ENCODE measurements at regions not wholly inside any gene's neighbourhood (a gene's known extent, or its start where the extent isn't known, plus 50 kb on each side); places are given as distances from the start of the nearest gene placed in this dataset.
"Not testable (repeated sequence)": the region's sequence is repeated elsewhere in the genome, so short reads cannot be mapped to it uniquely, and the experiment has no call there.

GRCh38 chr1:242670019-242670418 is 145.5 kb upstream of the PLD5 start:
- H3K4me1 Mint-ChIP-seq (ENCODE audit: low read depth, unreplicated experiment) = no peaks in the 10 kb centered on the region
- no peaks in the 10 kb centered on the region for H3K27me3 Mint-ChIP-seq (ENCODE audit: insufficient read depth, unreplicated experiment)
- H3K9me3 ChIP-seq = no peaks in the 10 kb centered on the region
- no peak overlapping the region for H3K4me3 ChIP-seq (ENCODE audit: low read depth, low read length)
- no TSS peak for BruUV-seq (replicated peaks)
- no peak overlapping the region for H3K27ac Mint-ChIP-seq (ENCODE audit: unreplicated experiment)
- no peak for DNase-seq
- H3K4me1 ChIP-seq = no peaks in the 10 kb centered on the region
- H3K9me3 Mint-ChIP-seq (ENCODE audit: unreplicated experiment) = no peaks in the 10 kb centered on the region
- POLR2A ChIA-PET = interaction anchor here (0.6 kb wide), 1 partner anchor 205 kb away, joined by 10 read pairs; no protein-coding TSS in a partner anchor
- CTCF ChIA-PET = no interaction called here
- no peaks in the 10 kb centered on the region for H3K36me3 ChIP-seq (ENCODE audit: control insufficient read depth, insufficient read depth, low read length)
- H3K36me3 Mint-ChIP-seq (ENCODE audit: insufficient read depth, unreplicated experiment) = no peaks in the 10 kb centered on the region
- TF ChIP-seq CTCF (IDR thresholded peaks at IDR 0.05; ENCODE audit: insufficient read depth in 1 of 2, low read depth in 1 of 2, low read length in 1 of 2, severe bottlenecking in 1 of 2, unreplicated experiment in 1 of 2) = no peak
- no peaks in the 10 kb centered on the region for H3K27me3 ChIP-seq (replicated peaks; ENCODE audit: control insufficient read depth, insufficient read depth, low read length)
- H3K4me3 Mint-ChIP-seq (ENCODE audit: unreplicated experiment) = no peak overlapping the region
- intact Hi-C loops (cut with micrococcal nuclease; ENCODE audit: unreplicated experiment) = no loop called here

GRCh38 chr1:242662886-242663285 is 138.4 kb upstream of the PLD5 start:
- Mint-ChIP-seq H3K9me3 (ENCODE audit: unreplicated experiment) (no peaks in the 10 kb centered on the region), H3K27me3 (ENCODE audit: insufficient read depth, unreplicated experiment) (no peaks in the 10 kb centered on the region), H3K4me3 (ENCODE audit: unreplicated experiment) (no peak overlapping the region), H3K4me1 (ENCODE audit: low read depth, unreplicated experiment) (no peaks in the 10 kb centered on the region), H3K27ac (ENCODE audit: unreplicated experiment) (no peak overlapping the region), H3K36me3 (ENCODE audit: insufficient read depth, unreplicated experiment) (no peaks in the 10 kb centered on the region)
- intact Hi-C loops (cut with micrococcal nuclease; ENCODE audit: unreplicated experiment) = no loop called here
- no peak for DNase-seq
- Histone ChIP-seq H3K36me3 (ENCODE audit: control insufficient read depth, insufficient read depth, low read length) (no peaks in the 10 kb centered on the region), H3K9me3 (no peaks in the 10 kb centered on the region), H3K4me3 (ENCODE audit: low read depth, low read length) (no peak overlapping the region), H3K27me3 (replicated peaks; ENCODE audit: control insufficient read depth, insufficient read depth, low read length) (no peaks in the 10 kb centered on the region), H3K4me1 (no peaks in the 10 kb centered on the region)
- ChIA-PET CTCF (interaction anchor here (0.5 kb wide), 1 partner anchor 1879 kb away, joined by 3 read pairs; no protein-coding TSS in a partner anchor), POLR2A (no interaction called here)
- BruUV-seq (replicated peaks) = no TSS peak
- TF ChIP-seq CTCF (IDR thresholded peaks at IDR 0.05; ENCODE audit: insufficient read depth in 1 of 2, low read depth in 1 of 2, low read length in 1 of 2, severe bottlenecking in 1 of 2, unreplicated experiment in 1 of 2) = no peak

GRCh38 chr1:242653772-242654171 is 129.3 kb upstream of the PLD5 start:
- intact Hi-C loops (cut with micrococcal nuclease; ENCODE audit: unreplicated experiment); POLR2A ChIA-PET; CTCF ChIA-PET: not testable (repeated sequence)

GRCh38 chr1:242651817-242652216 is 127.3 kb upstream of the PLD5 start:
- ChIA-PET POLR2A (no interaction called here), CTCF (no interaction called here)
- intact Hi-C loops (cut with micrococcal nuclease; ENCODE audit: unreplicated experiment) = no loop called here
- H3K9me3 ChIP-seq = no peaks in the 10 kb centered on the region
- no peaks in the 10 kb centered on the region for H3K27me3 Mint-ChIP-seq (ENCODE audit: insufficient read depth, unreplicated experiment)
- no peak overlapping the region for H3K27ac Mint-ChIP-seq (ENCODE audit: unreplicated experiment)
- no peaks in the 10 kb centered on the region for H3K27me3 ChIP-seq (replicated peaks; ENCODE audit: control insufficient read depth, insufficient read depth, low read length)
- no peak overlapping the region for H3K4me3 ChIP-seq (ENCODE audit: low read depth, low read length)
- peak; percentile 35 to 42 for DNase-seq
- no peaks in the 10 kb centered on the region for H3K36me3 ChIP-seq (ENCODE audit: control insufficient read depth, insufficient read depth, low read length)
- no peaks in the 10 kb centered on the region for H3K4me1 Mint-ChIP-seq (ENCODE audit: low read depth, unreplicated experiment)
- H3K36me3 Mint-ChIP-seq (ENCODE audit: insufficient read depth, unreplicated experiment) = no peaks in the 10 kb centered on the region
- TF ChIP-seq CTCF (IDR thresholded peaks at IDR 0.05; ENCODE audit: insufficient read depth in 1 of 2, low read depth in 1 of 2, low read length in 1 of 2, severe bottlenecking in 1 of 2, unreplicated experiment in 1 of 2) = peak in 1 of 2 experiments; percentile 7
- H3K4me3 Mint-ChIP-seq (ENCODE audit: unreplicated experiment) = no peak overlapping the region
- no TSS peak for BruUV-seq (replicated peaks)
- no peaks in the 10 kb centered on the region for H3K4me1 ChIP-seq
- H3K9me3 Mint-ChIP-seq (ENCODE audit: unreplicated experiment) = no peaks in the 10 kb centered on the region

More at GRCh38 chr1:242653772-242654171, 129.3 kb upstream of the PLD5 start:
- not testable (repeated sequence) for H3K36me3 ChIP-seq (ENCODE audit: control insufficient read depth, insufficient read depth, low read length); H3K27me3 ChIP-seq (replicated peaks; ENCODE audit: control insufficient read depth, insufficient read depth, low read length); BruUV-seq (replicated peaks); H3K4me1 ChIP-seq; H3K27me3 Mint-ChIP-seq (ENCODE audit: insufficient read depth, unreplicated experiment); H3K4me1 Mint-ChIP-seq (ENCODE audit: low read depth, unreplicated experiment); H3K9me3 Mint-ChIP-seq (ENCODE audit: unreplicated experiment); DNase-seq; H3K9me3 ChIP-seq; H3K36me3 Mint-ChIP-seq (ENCODE audit: insufficient read depth, unreplicated experiment); H3K27ac Mint-ChIP-seq (ENCODE audit: unreplicated experiment); H3K4me3 ChIP-seq (ENCODE audit: low read depth, low read length); H3K4me3 Mint-ChIP-seq (ENCODE audit: unreplicated experiment)

All from Caco-2 (cell line).